GM19468 (cell line): ENCODE measurements at regions not wholly inside any gene's neighbourhood (a gene's known extent, or its start where the extent isn't known, plus 50 kb on each side); places are given as distances from the start of the nearest gene placed in this dataset.

Experiments
- ATAC-seq: cut with Tn5 transposase; IDR thresholded peaks from one replicate; pipeline ENCODE4 v1.9.1; 2021; ENCODE audit warnings: mild to moderate bottlenecking, moderate library complexity, moderate number of reproducible peaks; ENCODE audit not compliant: unreplicated experiment; ENCODE audit errors: extremely low read depth

DNA sequence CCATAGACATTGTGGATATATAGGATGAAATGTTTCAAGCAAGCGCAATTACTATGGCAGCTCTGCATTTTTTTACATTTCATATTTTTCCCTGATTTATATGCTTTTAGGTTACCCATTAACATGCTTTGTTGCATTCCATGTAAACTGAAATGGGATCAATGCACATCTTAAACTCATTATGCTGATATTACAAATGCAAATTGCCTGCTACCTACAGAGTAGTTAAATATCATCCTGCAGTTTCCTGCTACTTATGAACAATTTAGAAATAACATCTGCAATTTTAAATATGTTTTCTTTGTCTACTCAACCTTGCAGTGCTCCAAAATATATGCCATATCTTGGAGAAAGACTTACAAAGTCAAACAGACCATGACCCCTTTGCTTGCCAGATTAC lies 526.9 kb upstream of the NECTIN3 start:
- ATAC-seq = no peak

DNA sequence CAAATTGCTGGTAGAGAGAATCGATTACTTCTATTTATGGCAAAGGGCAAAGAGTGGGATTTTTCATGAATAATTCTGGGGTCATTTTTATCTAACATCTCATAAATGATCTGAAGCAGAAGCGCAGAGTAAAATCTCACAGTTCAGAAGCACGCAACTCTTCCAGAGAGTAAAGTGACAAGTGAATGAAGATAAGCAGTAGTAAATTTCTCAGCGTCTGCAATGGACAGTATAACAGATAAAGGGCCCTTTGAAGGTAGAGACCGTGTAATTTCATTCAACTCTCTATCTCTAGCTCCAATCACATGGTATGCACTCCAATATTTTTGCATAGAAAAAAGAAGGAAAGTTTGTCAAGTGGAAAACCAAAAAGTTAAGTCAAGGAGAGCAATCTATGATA lies 521.1 kb upstream of the NECTIN3 start:
- no peak for ATAC-seq

DNA sequence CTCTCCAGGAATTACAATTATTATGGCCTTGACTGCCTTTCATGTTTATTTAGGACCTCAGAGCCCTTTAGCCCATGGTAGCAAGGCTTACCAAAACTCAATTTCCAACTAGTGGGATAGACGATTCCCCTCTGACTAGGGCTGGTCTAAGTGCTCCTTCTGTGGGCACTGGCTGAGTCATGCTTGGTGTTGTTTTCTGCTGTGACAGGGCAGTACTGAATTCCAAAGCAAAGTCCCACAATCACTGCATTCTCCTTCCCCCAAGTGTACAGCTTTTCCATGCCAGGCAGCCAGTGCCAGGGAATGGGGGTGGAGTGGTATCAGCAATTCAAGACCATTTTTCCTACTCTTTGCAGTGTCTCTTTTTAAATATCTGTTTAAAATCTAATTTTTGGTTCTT lies 509.0 kb upstream of the NECTIN3 start:
- ATAC-seq = no peak

DNA sequence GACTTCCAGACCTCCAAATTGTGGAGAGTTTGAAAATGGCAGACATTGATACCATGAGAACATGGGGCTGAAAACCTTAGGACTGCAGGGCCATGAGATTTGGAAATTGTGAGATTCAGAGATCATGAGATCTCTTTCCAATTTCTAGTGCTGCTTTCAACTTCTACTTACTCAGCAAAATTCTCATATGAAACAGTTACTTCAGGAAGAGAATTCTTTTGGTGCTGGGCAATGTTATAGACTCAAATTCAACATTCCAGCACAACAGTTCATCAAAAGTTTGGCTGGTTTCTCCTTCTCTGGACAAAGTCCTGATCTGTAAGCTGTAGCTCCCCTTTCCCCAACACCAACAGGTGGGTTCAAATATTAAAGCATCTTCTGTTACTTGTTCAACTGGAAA lies 506.9 kb upstream of the NECTIN3 start:
- ATAC-seq = no peak

DNA sequence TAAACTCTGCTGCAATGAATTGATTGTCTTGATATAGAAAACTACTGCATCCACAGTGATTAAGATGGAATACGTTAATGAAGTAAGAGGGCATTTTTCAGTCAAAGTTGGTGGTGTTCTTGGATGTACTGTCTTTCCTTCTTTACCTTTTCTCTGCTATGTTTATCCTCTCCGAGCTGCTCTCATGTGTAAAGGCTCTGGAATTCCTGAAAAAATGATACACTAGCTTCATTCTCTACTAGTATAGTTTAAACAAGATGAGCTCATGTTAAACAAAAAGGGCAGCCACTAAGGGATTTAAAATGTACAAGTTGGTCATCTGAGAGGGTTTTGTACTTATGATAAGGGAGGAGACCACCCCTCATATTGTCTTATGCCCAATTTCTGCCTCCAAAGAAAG lies 504.6 kb upstream of the NECTIN3 start:
- ATAC-seq = no peak

DNA sequence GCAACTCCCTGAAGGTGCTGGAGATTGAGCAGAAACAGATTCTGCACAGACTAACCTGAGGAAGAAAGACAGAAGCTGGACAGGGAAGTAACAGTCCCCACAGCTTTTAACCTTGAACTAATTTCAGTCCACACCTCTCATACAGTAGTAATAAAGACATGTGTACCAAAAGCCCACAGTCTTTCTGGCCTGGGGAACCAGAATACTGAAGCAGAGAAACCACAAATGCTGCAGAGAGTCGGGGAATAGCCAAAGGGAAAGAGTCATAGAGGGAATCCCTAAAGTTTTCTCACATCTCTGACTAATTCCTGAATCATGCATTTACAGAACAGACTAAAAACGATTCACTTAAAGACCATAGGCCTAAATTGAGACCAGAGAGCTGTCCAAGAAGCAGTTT lies 503.4 kb upstream of the NECTIN3 start:
- ATAC-seq = no peak

DNA sequence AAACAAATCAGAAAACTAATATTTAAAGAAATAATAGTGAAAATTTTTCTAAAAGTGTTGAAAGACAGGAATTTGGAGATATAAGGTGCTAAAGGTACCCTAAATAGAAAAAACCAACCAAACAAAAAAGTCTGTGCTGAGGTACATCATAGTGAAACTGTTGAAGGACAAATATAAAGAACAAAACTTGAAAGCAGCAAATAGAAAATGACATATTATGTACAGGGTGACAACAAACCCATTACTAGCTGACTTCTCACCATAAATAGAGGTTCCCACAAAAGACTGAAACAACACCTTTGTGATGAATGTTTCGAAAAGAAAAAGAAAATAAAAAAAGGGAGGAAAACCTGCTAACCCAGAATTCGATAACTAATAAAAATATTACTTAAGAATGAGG lies 502.5 kb upstream of the NECTIN3 start:
- ATAC-seq = no peak

DNA sequence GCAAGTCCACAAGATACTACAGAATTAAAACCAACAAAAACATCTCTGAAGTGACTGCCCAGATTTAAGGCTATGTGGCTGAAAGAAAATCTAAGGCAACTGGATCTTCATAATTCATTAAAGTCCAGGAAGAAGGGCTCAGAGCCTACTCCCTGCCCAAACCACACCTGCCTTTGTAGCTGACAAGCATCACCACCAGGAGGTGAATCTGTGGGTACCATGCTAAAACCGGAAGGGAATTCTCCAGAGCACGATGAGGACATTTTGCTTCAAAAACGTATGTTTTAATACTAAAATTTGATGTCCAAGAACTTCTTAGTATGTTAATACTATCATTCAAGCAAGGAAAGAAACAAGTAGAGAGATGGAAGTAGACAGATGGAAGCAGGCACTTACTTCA lies 495.9 kb upstream of the NECTIN3 start:
- ATAC-seq = no peak

DNA sequence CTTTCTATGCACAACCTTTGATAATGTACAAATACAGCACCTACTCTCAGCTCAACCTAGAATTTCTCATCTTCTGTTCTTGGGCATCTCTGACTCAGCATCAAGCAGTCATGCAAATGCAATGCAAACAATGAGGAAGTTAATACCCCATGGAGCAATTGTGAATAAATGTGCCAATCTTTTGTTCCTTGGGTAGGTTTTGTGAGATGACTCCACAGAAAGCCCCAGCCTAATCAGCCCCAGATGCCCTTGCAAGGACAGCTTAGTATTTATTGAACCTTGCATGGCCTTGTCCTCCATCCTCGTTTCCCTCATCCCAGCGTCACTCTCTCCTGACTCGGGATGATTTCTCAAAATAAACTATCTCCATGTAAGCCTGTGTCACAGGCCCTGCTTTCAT lies 494.7 kb upstream of the NECTIN3 start:
- ATAC-seq = no peak

DNA sequence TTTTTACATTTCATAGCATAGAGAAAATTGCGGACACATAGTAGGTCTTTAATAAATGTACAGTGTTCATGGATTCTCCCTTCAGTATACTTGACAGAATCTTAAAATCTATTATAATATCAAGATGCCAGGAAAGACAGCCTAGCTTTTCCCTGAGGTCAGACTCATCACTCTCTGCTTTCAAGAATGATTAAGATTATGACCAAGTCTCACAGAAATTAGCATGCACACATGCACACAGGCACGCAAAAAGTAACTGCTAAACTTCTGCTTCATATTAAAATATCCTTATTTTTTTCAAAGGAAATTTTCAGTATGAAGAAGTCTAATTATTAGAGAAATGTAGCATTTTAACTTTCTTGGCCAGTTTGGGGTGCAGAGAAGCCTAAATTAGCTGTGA lies 493.8 kb upstream of the NECTIN3 start:
- no peak for ATAC-seq

DNA sequence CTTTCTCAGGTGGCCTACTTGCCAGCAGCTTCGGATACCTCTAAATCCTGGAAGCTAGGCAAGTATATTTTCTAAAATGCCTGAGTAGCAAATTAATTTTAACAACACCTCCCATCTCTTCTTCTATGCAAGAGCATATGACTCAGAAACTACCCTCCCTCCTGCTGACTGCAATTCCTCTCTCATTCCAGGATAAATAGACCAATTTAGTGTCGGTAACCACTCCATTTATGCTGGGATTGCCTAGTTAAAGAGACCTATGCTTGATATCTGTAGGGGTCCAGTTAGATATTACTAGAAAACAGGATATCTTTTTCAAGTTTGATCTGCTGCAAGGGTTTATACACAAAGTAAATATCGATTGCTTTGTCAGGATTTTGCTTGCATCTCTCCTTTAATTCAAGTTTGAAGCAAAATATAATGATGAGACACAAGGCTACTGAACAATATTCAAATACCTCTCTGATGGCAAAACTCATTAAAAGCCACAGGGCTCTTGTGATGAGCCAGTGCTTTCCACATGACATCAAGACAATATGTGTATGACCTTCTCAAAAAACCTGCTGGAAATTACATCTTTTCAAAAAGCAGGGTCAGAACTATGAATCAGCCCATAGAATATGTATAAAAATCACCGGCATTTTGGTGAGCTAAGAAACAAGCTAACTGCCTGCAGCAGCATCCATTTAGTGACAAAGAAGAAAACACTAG lies 491.6 kb upstream of the NECTIN3 start:
- ATAC-seq = no peak

DNA sequence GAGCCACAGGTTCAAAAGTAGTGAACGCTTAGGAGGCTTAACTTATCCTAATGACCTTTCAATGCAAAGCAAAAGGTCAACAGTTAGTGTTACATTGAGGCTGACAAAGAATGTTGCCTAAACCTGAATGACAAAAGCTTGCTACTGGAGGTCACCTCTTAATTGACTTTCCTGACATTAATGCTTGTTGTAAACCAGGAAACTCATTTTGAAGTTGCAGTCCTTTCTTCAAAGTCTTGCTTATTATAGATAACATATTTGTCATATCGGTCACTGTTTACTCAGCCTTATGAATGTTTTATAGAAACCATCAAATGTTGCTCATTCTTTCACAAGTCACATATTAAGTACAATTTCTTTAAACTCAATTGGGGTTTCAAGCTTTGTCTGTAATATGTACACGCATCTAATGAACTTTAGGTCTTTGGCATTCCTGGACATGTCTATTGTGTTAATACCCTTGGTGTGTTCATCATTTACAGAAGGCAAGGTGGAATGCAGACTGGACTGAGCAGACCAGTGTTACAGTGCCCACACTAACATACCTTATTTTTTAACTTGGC lies 488.2 kb upstream of the NECTIN3 start:
- no peak for ATAC-seq

DNA sequence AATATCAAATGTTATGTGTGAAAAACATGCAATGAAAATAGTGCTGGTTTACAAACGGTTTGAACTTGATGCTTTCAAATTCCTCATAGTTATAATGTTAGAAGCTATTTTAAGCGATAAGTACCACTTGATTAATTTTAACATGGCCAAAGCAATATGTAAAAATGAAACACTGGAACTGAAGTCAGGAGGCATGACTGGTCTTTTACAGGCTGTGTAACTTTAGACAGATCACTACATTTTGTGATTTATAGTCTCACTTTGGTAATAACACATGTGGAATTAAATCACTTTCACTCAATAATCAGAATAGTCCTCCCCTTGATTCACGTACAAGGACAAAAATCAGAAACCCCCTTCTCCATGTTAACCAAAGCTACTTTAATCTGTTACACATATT lies 482.7 kb upstream of the NECTIN3 start:
- ATAC-seq = no peak

DNA sequence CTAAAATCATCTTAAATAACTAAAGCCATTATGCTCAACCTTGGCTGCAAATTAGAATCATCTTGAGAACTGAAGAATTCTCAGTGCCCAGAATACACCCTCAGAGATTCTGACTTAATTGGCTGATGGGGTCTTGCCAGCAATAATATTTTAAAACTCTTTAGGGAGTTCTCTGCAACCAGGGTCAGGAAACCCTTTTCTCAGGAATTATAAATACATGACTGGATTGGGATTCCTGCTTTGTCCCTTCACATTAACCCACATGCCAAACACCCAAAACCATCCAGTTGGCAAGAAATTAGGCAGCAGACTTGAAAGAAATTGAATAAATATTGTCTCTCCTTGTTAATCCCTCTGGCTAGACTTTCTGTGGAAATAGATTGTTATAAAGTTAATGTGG lies 482.3 kb upstream of the NECTIN3 start:
- ATAC-seq = no peak

DNA sequence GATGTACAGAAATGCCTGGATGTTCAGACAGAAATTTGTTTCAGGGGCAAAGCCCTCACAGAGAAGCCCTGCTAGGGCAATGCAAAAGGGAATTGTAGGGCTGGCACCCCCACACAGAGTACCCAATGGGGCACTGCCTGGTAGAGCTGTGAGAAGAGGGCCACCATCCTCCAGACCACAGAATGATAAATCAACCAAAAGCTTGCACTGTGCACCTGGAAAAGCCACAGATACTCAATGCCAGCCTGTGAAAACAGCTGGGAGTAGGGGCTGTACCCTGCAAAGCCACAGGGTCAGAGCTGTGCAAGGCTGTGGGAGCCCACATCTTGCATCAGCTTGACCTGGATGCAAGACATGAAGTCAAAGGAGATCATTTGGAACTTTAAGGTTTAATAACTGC lies 477.9 kb upstream of the NECTIN3 start:
- no peak for ATAC-seq

DNA sequence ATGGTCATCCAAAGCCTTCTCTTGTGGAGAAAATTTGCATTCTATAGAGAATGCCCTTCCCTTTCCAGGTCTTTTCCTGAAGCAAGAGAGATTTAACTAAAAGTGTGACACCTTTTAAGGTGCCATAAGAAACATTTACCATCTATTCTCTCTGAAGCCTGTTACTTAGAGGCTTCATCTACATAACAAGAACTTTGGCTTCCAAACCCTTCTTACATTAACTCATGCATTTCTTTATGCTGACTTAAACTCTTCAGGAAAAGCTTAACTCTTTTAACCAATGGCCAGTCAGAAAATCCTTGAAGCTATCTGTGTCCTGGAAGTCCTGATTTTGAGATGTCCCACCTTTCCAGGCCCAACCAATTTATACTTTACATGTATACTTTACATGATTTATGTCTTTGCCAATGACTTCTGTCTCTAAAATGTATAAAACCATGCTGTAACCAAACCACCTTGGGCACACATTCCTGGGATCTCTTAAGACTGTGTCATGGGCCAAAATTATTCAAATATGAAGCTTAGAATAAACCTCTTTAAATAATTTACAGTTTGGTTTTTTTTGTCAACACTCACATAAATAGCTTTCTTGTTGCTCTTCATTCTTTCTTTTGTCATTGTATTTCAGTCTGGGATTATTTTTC lies 472.6 kb upstream of the NECTIN3 start:
- no peak for ATAC-seq

DNA sequence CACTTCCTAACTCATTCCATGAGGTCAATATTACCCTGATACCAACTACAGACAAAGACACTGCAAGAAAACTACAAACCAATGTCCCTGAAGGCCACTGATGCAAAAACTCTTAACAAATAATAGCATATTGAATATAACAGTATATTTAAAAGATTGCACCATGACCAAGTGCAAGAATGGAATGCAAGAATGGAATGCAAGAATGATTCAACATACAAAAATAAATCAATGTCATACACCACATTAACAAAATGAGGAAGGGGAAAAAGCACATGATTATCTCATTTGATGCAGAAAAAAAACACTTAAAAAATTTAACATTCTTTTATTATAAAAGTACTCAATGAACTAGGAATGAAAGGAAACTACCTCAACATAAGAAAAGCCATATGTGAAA lies 463.1 kb upstream of the NECTIN3 start:
- no peak for ATAC-seq

DNA sequence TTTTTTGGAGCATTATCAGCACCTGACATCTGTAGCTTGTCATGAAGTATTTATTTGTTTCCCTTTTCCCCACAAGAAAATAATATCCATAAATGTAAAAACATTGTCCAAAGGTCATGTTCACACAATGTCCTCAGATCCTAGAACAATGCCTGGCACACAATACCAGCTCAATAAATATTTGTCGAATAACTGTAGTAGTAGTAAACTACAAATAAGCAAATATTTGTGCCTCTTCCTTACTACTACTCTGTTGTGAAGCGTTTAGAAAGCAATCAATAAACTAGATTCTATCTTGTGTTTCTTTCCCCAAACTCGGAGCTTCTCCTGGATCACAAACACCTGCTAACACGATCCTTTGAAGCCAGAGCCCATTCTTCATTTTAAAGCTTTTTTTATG lies 459.6 kb upstream of the NECTIN3 start:
- no peak for ATAC-seq

DNA sequence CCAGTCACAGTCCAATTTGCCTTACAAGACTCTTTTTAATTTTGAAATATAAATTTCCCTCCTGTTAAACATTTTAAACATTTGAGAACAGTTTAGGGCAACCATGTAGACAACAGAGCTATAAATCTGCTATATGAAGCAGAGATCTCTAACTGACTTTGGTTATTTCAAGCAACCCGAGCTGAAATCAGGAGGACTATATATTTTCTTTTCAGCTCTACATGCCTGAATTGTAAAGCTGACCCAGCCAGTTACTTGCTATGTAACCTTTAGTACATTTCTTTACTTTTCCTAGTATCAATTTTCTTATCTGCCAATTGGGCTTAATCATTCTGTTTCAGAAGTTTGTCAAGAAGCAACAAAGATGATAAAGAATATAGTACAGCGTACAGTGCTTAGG lies 457.4 kb upstream of the NECTIN3 start:
- ATAC-seq = no peak

DNA sequence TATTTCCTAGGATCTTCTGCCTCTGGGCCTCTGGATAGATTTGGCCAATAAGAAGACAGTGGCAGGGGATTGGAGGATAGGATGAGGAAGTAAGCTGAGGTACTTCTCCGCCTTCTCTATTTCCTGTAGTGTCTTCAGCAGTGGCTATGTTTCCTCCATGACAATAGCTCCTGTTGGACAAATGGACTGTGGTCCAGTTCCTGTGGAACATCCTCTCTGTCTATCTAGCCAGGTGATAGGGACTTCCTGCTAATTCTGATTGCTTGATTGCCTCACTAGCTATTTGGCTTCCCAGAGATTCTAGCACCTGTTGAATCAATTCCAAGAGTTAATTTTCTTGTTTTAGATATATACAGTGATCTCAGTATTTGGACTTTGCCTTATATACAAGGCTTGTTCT lies 456.2 kb upstream of the NECTIN3 start:
- ATAC-seq = no peak

DNA sequence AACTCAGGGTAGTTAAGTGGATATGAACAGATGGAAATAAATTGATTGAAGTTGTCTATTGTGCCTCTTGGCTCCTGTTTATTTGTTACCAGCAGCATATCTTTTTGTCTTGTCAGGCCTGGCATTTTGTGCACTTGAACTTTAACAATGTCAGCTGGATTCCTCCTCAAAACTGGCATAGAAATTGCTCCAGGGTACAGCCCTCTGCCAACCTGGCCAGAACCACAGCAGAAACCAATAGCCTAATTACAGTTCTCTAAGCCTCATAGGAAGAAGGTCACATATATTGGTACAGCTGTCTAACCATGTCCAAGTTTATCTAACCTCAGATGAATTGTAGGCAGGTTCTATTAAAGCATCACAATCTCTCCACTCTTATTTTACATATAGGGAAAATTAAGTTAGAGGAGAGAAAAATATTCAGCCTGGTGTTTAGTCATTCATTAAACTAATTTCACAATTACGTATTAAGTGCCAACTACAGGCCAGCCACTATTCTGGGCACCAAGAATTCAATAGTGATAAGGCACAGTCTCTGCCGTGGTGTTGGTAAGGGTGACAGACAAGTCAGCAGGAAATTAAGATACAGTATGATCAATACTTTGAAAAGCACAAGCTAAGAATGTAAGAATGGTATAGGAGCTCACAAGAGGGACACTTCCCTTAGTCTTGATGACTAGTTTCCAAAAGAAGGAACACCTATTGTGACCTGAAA lies 452.9 kb upstream of the NECTIN3 start:
- no peak for ATAC-seq
